ENCODE measurements at regions not wholly inside any gene's neighbourhood (a gene's known extent, or its start where the extent isn't known, plus 50 kb on each side); places are given as distances from the start of the nearest gene placed in this dataset.

- Histone ChIP-seq H3K4me1 (no peaks in the 10 kb centered on the region), H3K4me3 (ENCODE audit: low read depth, low read length) (no peak overlapping the region), H3K27me3 (replicated peaks; ENCODE audit: control insufficient read depth, insufficient read depth, low read length) (no peaks in the 10 kb centered on the region), H3K9me3 (no peaks in the 10 kb centered on the region), H3K36me3 (ENCODE audit: control insufficient read depth, insufficient read depth, low read length) (no peaks in the 10 kb centered on the region)
- Mint-ChIP-seq H3K9me3 (ENCODE audit: unreplicated experiment) (no peaks in the 10 kb centered on the region), H3K36me3 (ENCODE audit: insufficient read depth, unreplicated experiment) (no peaks in the 10 kb centered on the region), H3K27me3 (ENCODE audit: insufficient read depth, unreplicated experiment) (no peaks in the 10 kb centered on the region), H3K4me1 (ENCODE audit: low read depth, unreplicated experiment) (no peaks in the 10 kb centered on the region), H3K27ac (ENCODE audit: unreplicated experiment) (no peak overlapping the region), H3K4me3 (ENCODE audit: unreplicated experiment) (no peak overlapping the region)
- TF ChIP-seq CTCF (IDR thresholded peaks at IDR 0.05; ENCODE audit: insufficient read depth in 1 of 2, low read depth in 1 of 2, low read length in 1 of 2, severe bottlenecking in 1 of 2, unreplicated experiment in 1 of 2), result peak in 1 of 2 experiments; percentile 3
- BruUV-seq (replicated peaks), result no TSS peak
- intact Hi-C loops (cut with micrococcal nuclease; ENCODE audit: unreplicated experiment), result no loop called here
- POLR2A ChIA-PET, result no interaction called here
- DNase-seq, result no peak
- CTCF ChIA-PET, result no interaction called here
Measured at GRCh38 chr3:95134693-95135413, 1072.0 kb downstream of the NSUN3 start.

- H3K27me3 Mint-ChIP-seq (ENCODE audit: insufficient read depth, unreplicated experiment), result peaks cover 2% of the 10 kb centered on the region
- no peak overlapping the region for H3K4me3 ChIP-seq (ENCODE audit: low read depth, low read length)
- H3K9me3 Mint-ChIP-seq (ENCODE audit: unreplicated experiment), result no peaks in the 10 kb centered on the region
- no peaks in the 10 kb centered on the region for H3K4me1 Mint-ChIP-seq (ENCODE audit: low read depth, unreplicated experiment)
- no peaks in the 10 kb centered on the region for H3K36me3 Mint-ChIP-seq (ENCODE audit: insufficient read depth, unreplicated experiment)
- no peak for DNase-seq
- no TSS peak for BruUV-seq (replicated peaks)
- H3K27me3 ChIP-seq (replicated peaks; ENCODE audit: control insufficient read depth, insufficient read depth, low read length), result no peaks in the 10 kb centered on the region
- H3K36me3 ChIP-seq (ENCODE audit: control insufficient read depth, insufficient read depth, low read length), result no peaks in the 10 kb centered on the region
- TF ChIP-seq CTCF (IDR thresholded peaks at IDR 0.05; ENCODE audit: insufficient read depth in 1 of 2, low read depth in 1 of 2, low read length in 1 of 2, severe bottlenecking in 1 of 2, unreplicated experiment in 1 of 2), result no peak
- ChIA-PET POLR2A (no interaction called here), CTCF (no interaction called here)
- no peaks in the 10 kb centered on the region for H3K9me3 ChIP-seq
- H3K4me3 Mint-ChIP-seq (ENCODE audit: unreplicated experiment), result no peak overlapping the region
- no peaks in the 10 kb centered on the region for H3K4me1 ChIP-seq
- no peak overlapping the region for H3K27ac Mint-ChIP-seq (ENCODE audit: unreplicated experiment)
- intact Hi-C loops (cut with micrococcal nuclease; ENCODE audit: unreplicated experiment), result no loop called here
Measured at GRCh38 chr3:95148107-95148506, 1085.2 kb downstream of the NSUN3 start.

GRCh38 chr3:95151590-95151989 is 1088.7 kb downstream of the NSUN3 start:
- H3K27me3 ChIP-seq (replicated peaks; ENCODE audit: control insufficient read depth, insufficient read depth, low read length), result no peaks in the 10 kb centered on the region
- ChIA-PET POLR2A (no interaction called here), CTCF (no interaction called here)
- H3K27ac Mint-ChIP-seq (ENCODE audit: unreplicated experiment), result no peak overlapping the region
- peaks cover 6% of the 10 kb centered on the region for H3K9me3 Mint-ChIP-seq (ENCODE audit: unreplicated experiment)
- H3K4me1 Mint-ChIP-seq (ENCODE audit: low read depth, unreplicated experiment), result no peaks in the 10 kb centered on the region
- DNase-seq, result no peak
- BruUV-seq (replicated peaks), result no TSS peak
- no peaks in the 10 kb centered on the region for H3K36me3 Mint-ChIP-seq (ENCODE audit: insufficient read depth, unreplicated experiment)
- H3K36me3 ChIP-seq (ENCODE audit: control insufficient read depth, insufficient read depth, low read length), result no peaks in the 10 kb centered on the region
- no peak overlapping the region for H3K4me3 Mint-ChIP-seq (ENCODE audit: unreplicated experiment)
- H3K4me3 ChIP-seq (ENCODE audit: low read depth, low read length), result no peak overlapping the region
- intact Hi-C loops (cut with micrococcal nuclease; ENCODE audit: unreplicated experiment), result no loop called here
- no peaks in the 10 kb centered on the region for H3K4me1 ChIP-seq
- H3K9me3 ChIP-seq, result no peaks in the 10 kb centered on the region
- TF ChIP-seq CTCF (IDR thresholded peaks at IDR 0.05; ENCODE audit: insufficient read depth in 1 of 2, low read depth in 1 of 2, low read length in 1 of 2, severe bottlenecking in 1 of 2, unreplicated experiment in 1 of 2), result no peak
- peaks cover 2% of the 10 kb centered on the region for H3K27me3 Mint-ChIP-seq (ENCODE audit: insufficient read depth, unreplicated experiment)

Measured in Caco-2 (cell line).